MCF 10A (cell line): ENCODE measurements at regions not wholly inside any gene's neighbourhood (a gene's known extent, or its start where the extent isn't known, plus 50 kb on each side); places are given as distances from the start of the nearest gene placed in this dataset.

ENCODE experiments used
- BruUV-seq: library from RNA; stranded (reverse); fragments of 400-500 nt; replicated peaks from 2 replicates; lab custom pipeline; 2021; lab: Mats Ljungman, UMichigan
- CTCF ChIA-PET: fragments of 300-600 bp; sonication (Branson Sonifier 250); formaldehyde crosslinking; extraction: SDS; loops from one replicate; lab custom pipeline; 2021; ENCODE audit warnings: antibody characterized with exemption, inconsistent platforms; lab: Yijun Ruan, JAX
- POLR2A ChIA-PET: fragments of 300-600, 350-650 bp; sonication (Branson Sonifier 250); formaldehyde crosslinking; extraction: SDS; loops from one replicate; lab custom pipeline; 2020; ENCODE audit warnings: antibody characterized with exemption, inconsistent platforms; lab: Yijun Ruan, JAX
- DNase-seq: peaks from one replicate; pipeline ENCODE4 v3.0.0-alpha.2; 2018; ENCODE audit not compliant: unreplicated experiment
- H3K27ac Mint-ChIP-seq: one replicate; pipeline ENCODE4 v1.8.0; 2022; ENCODE audit warnings: mild to moderate bottlenecking, low read depth, mixed read lengths; ENCODE audit not compliant: unreplicated experiment
- H3K27me3 Mint-ChIP-seq: one replicate; pipeline ENCODE4 v1.8.0; 2022; ENCODE audit warnings: mixed read lengths; ENCODE audit not compliant: insufficient read depth, unreplicated experiment
- H3K36me3 Mint-ChIP-seq: one replicate; pipeline ENCODE4 v1.8.0; 2022; ENCODE audit warnings: mild to moderate bottlenecking, moderate library complexity, mixed read lengths; ENCODE audit not compliant: insufficient read depth, unreplicated experiment
- H3K4me1 Mint-ChIP-seq: one replicate; pipeline ENCODE4 v1.8.0; 2022; ENCODE audit warnings: mixed read lengths; ENCODE audit not compliant: insufficient read depth, unreplicated experiment
- H3K4me3 Mint-ChIP-seq: one replicate; pipeline ENCODE4 v1.8.0; 2022; ENCODE audit warnings: mild to moderate bottlenecking, moderate library complexity, mixed read lengths; ENCODE audit not compliant: unreplicated experiment
- H3K9me3 Mint-ChIP-seq: one replicate; pipeline ENCODE4 v1.8.0; 2022; ENCODE audit warnings: mixed read lengths; ENCODE audit not compliant: unreplicated experiment
- CTCF ChIP-seq: fragments of 200-600 bp; IDR thresholded peaks from one replicate; pipeline ENCODE4 v1.8.0; 2022; ENCODE audit warnings: antibody characterized with exemption, mild to moderate bottlenecking; ENCODE audit not compliant: unreplicated experiment
- intact Hi-C: fragments of 100-400 bp; cut with micrococcal nuclease; formaldehyde crosslinking; loops from 2 replicates; pipeline ENCODE4 v1.14.1; 2022

DNA sequence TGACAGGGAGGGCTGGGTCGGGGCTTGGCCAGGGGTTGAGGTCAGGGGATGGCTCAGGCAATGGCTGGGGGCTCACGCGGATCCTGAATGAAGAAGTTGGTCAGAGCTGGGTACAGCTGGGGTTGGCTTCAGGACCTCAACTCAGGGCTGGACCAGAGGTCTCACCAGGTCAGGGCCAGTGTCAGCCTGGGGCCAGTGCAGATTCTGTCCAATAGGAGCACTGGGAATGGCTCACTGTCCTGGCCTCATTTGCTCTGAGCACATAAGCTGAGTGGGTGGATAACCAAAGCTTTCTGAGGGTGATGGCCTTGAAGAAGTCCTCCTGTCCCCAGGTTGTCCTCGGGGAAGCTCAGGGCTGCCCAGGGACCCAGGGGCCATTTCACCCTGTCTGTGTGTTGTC is 54.9 kb upstream of the PCBD1 start:
- no peaks in the 10 kb centered on the region for H3K4me1 Mint-ChIP-seq
- no TSS peak for BruUV-seq
- no peak overlapping the region for H3K27ac Mint-ChIP-seq
- CTCF ChIA-PET = interaction anchor here (0.9 to 3.3 kb wide), 2 partner anchors 17 to 341 kb away, joined by 3 to 16 read pairs; no protein-coding TSS in a partner anchor
- H3K27me3 Mint-ChIP-seq = peaks cover 27% of the 10 kb centered on the region
- intact Hi-C loops = no loop called here
- no peak overlapping the region for H3K4me3 Mint-ChIP-seq
- no peak for TF ChIP-seq CTCF
- no peak for DNase-seq
- no peaks in the 10 kb centered on the region for H3K9me3 Mint-ChIP-seq
- H3K36me3 Mint-ChIP-seq = no peaks in the 10 kb centered on the region
- POLR2A ChIA-PET = interaction anchor here (1.0 kb wide), 1 partner anchor 9 kb away, joined by 3 read pairs; no protein-coding TSS in a partner anchor

GRCh38 chr10:70943841-70944466 is 55.6 kb upstream of the PCBD1 start:
- BruUV-seq = no TSS peak
- no peak for TF ChIP-seq CTCF
- ChIA-PET POLR2A (interaction anchor here (1.0 kb wide), 1 partner anchor 8 kb away, joined by 3 read pairs; no protein-coding TSS in a partner anchor), CTCF (interaction anchor here (0.9 to 3.3 kb wide), 2 partner anchors 18 to 340 kb away, joined by 3 to 16 read pairs; no protein-coding TSS in a partner anchor)
- intact Hi-C loops = no loop called here
- H3K4me3 Mint-ChIP-seq = no peak overlapping the region
- peaks cover 20% of the 10 kb centered on the region for H3K27me3 Mint-ChIP-seq
- no peaks in the 10 kb centered on the region for H3K4me1 Mint-ChIP-seq
- no peaks in the 10 kb centered on the region for H3K9me3 Mint-ChIP-seq
- no peak for DNase-seq
- H3K27ac Mint-ChIP-seq = no peak overlapping the region
- no peaks in the 10 kb centered on the region for H3K36me3 Mint-ChIP-seq

DNA sequence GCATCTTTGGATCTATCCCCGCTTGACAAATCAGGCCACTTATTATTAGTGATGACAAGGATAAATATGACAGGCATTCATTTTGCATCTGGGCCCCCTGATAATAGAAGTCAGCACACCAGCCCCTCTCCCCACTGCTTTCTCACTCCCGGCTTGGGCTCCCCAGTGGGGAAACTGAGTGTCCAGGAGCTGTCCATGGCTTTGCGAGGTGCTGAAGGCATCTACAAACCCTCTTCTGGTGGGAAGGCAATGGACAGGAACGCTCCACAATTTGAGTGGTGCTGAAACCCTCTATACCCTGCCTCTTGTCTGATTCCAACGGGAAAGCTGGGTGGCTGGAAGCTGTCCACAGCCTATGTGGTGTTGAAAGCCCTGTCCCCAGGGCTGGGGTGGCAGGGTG is 61.7 kb upstream of the PCBD1 start:
- BruUV-seq = no TSS peak
- ChIA-PET POLR2A (no interaction called here), CTCF (no interaction called here)
- TF ChIP-seq CTCF = no peak
- no peak overlapping the region for H3K27ac Mint-ChIP-seq
- peaks cover 60% of the 10 kb centered on the region for H3K27me3 Mint-ChIP-seq
- intact Hi-C loops = no loop called here
- H3K4me3 Mint-ChIP-seq = no peak overlapping the region
- H3K9me3 Mint-ChIP-seq = no peaks in the 10 kb centered on the region
- no peaks in the 10 kb centered on the region for H3K36me3 Mint-ChIP-seq
- DNase-seq = no peak
- no peaks in the 10 kb centered on the region for H3K4me1 Mint-ChIP-seq

DNA sequence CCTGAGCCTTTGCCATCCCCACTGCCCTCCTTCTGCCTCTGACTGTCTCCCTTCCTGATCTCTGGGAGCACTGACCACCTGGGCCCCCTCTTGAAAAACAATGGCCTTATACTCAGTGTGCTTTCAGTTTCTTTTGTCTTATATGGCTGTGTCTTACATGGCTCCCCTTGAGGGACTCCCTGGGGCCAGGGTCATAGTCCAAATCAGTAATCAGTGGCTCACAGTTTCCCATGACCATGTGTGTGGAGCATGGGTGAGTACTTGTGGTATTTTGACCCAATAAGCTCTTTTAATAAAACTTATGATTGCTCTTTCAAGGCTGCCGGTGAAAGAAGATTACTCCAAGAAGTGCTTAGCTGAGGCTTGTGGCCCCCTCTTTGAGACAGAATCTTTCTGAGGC is 62.4 kb upstream of the PCBD1 start:
- Mint-ChIP-seq H3K27ac (no peak overlapping the region), H3K9me3 (no peaks in the 10 kb centered on the region), H3K4me1 (no peaks in the 10 kb centered on the region), H3K27me3 (peaks cover 67% of the 10 kb centered on the region), H3K4me3 (no peak overlapping the region), H3K36me3 (no peaks in the 10 kb centered on the region)
- TF ChIP-seq CTCF = no peak
- intact Hi-C loops = no loop called here
- BruUV-seq = no TSS peak
- CTCF ChIA-PET = interaction anchor here (1.6 kb wide), 1 partner anchor 26 kb away, joined by 6 read pairs; no protein-coding TSS in a partner anchor
- DNase-seq = no peak
- POLR2A ChIA-PET = no interaction called here
